Activated CD8-positive, alpha-beta memory T cell treated with anti-CD3 and anti-CD28 coated beads, Interleukin-2, amount 10 ng/mL, durations not matched to agents 7 days and 5 days (primary cell): ENCODE measurements at regions not wholly inside any gene's neighbourhood (a gene's known extent, or its start where the extent isn't known, plus 50 kb on each side); places are given as distances from the start of the nearest gene placed in this dataset.

ENCODE experiments used
- ATAC-seq: fragments of 150-1000 bp; cut with Tn5 transposase; one replicate; pipeline ENCODE4 v1.10.0; 2021; ENCODE audit warnings: moderate library complexity
- CTCF ChIA-PET: fragments of 350-600 bp; sonication (Branson Sonifier 250); formaldehyde crosslinking; loops from one replicate; lab custom pipeline; 2021; ENCODE audit warnings: antibody characterized with exemption; lab: Charles Lee
- DNase-seq: peaks from one replicate; pipeline ENCODE4 v3.0.0-alpha.2; 2020
- H3K27ac Mint-ChIP-seq: one replicate; pipeline ENCODE4 v1.8.0; 2021; ENCODE audit warnings: mild to moderate bottlenecking, mixed read lengths
- H3K27me3 Mint-ChIP-seq: one replicate; pipeline ENCODE4 v1.8.0; 2021; ENCODE audit warnings: mixed read lengths
- H3K36me3 Mint-ChIP-seq: one replicate; pipeline ENCODE4 v1.8.0; 2021; ENCODE audit warnings: mild to moderate bottlenecking, mixed read lengths
- H3K4me1 Mint-ChIP-seq: one replicate; pipeline ENCODE4 v1.8.0; 2021; ENCODE audit warnings: mixed read lengths
- H3K4me3 Mint-ChIP-seq: one replicate; pipeline ENCODE4 v1.8.0; 2021; ENCODE audit warnings: mild to moderate bottlenecking, moderate library complexity, mixed read lengths
- H3K9me3 Mint-ChIP-seq: one replicate; pipeline ENCODE4 v1.8.0; 2022; ENCODE audit warnings: low read depth, mixed read lengths
- microRNA-seq: library from miRNA; unstranded; fragments of <30 nt; microRNA quantifications from one replicate; pipeline ENCODE4 v1.2.0, GENCODE V29; 2022

DNA sequence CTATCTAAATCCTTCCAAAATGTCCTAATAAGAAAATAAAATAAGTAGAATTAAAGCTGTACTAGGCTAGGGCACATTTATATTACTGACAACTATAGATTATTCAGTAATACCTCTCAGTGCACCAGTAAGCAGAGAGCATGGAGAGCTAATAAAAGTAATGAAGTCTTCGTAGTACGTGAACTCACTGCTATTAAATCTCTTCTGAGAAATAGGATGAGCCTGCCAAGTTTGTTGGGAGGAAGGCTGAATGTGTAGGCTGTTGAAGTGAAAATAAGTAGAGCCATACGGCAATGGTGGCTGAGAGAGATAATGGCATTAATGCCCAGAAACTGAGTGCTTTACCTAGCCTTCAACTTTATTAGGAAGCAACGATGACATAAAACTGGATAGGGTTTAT, 73.9 kb upstream of the NR5A2 start:
- Mint-ChIP-seq H3K27me3 (peaks cover 40% of the 10 kb centered on the region), H3K27ac (no peak overlapping the region), H3K4me3 (no peak overlapping the region), H3K9me3 (no peaks in the 10 kb centered on the region), H3K4me1 (peaks cover 4% of the 10 kb centered on the region), H3K36me3 (no peaks in the 10 kb centered on the region)
- DNase-seq (no peak), ATAC-seq (no peak)
- CTCF ChIA-PET: no interaction called here

DNA sequence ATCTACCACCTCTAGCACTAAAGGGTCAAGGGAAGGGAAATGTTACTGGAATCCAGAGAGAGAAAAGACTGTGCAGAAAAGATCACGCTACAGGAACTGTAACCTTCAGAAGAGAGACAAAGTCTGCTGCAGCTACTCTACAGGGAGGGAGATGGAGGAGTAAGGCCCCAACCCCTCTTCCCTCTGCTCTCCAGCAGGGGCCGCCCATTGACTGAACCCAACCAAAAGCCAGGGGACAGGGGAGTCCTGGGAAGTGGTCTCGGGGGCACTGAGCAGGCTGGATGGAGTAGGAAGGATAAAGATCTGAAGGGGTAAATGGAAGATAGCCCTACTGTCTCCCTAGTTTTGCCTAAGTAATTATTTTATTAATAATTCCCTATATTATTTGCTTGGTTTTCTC, 72.8 kb upstream of the NR5A2 start:
- Mint-ChIP-seq H3K4me1 (no peaks in the 10 kb centered on the region), H3K27me3 (peaks cover 36% of the 10 kb centered on the region), H3K4me3 (no peak overlapping the region), H3K9me3 (no peaks in the 10 kb centered on the region), H3K36me3 (no peaks in the 10 kb centered on the region), H3K27ac (no peak overlapping the region)
- DNase-seq (no peak), ATAC-seq (no peak)
- CTCF ChIA-PET: no interaction called here

DNA sequence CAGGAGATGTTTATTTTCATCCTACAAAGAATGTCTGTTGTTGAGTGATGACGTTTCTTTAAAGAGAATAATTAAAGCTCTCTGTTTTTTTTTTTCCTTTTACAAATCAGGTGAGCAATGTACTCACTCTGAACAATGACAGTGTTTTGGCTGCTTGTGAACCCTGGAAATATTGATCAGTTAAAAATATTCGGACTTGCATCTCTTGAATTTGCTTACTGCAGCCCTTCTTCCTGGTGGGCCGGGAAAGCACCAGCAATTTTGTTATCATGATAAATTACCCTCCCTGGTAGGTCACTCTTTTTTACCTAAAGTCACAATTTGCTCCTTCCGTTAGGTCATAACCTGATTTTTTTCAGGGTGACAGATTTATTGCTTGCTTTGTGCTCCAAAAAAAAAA, 72.3 kb upstream of the NR5A2 start:
- CTCF ChIA-PET: no interaction called here
- no peak for DNase-seq
- no peaks in the 10 kb centered on the region for H3K4me1 Mint-ChIP-seq

DNA sequence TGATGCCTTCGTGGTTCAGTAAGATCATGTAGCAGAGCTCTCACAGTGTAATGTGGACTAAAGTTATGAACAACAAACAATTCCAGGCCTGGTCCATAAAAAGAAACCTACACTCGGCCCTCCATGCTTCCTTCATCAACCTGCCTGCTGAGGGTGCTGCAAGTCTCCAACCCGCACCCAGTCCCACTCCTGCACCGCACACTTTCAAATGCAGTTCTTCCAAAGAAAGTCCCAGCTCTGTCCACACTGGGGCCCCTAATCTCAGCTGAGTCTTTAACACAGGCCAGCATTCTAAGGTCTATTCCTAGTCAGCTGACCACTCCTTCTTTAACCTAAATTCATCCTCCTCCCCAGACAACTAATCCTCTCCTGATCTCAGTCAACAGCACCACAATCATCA, 71.5 kb upstream of the NR5A2 start:
- DNase-seq (no peak), ATAC-seq (no peak)
- peaks cover 36% of the 10 kb centered on the region for H3K27me3 Mint-ChIP-seq
- no peak overlapping the region for H3K4me3 Mint-ChIP-seq
- CTCF ChIA-PET: no interaction called here
- H3K9me3 Mint-ChIP-seq: no peaks in the 10 kb centered on the region
- H3K27ac Mint-ChIP-seq: no peak overlapping the region
- no peaks in the 10 kb centered on the region for H3K4me1 Mint-ChIP-seq
- no peaks in the 10 kb centered on the region for H3K36me3 Mint-ChIP-seq

More for the DNA sequence above, 72.3 kb upstream of the NR5A2 start:
- Mint-ChIP-seq H3K27me3 (peaks cover 36% of the 10 kb centered on the region), H3K4me3 (no peak overlapping the region), H3K27ac (no peak overlapping the region), H3K9me3 (no peaks in the 10 kb centered on the region), H3K36me3 (no peaks in the 10 kb centered on the region)
- ATAC-seq: no peak

DNA sequence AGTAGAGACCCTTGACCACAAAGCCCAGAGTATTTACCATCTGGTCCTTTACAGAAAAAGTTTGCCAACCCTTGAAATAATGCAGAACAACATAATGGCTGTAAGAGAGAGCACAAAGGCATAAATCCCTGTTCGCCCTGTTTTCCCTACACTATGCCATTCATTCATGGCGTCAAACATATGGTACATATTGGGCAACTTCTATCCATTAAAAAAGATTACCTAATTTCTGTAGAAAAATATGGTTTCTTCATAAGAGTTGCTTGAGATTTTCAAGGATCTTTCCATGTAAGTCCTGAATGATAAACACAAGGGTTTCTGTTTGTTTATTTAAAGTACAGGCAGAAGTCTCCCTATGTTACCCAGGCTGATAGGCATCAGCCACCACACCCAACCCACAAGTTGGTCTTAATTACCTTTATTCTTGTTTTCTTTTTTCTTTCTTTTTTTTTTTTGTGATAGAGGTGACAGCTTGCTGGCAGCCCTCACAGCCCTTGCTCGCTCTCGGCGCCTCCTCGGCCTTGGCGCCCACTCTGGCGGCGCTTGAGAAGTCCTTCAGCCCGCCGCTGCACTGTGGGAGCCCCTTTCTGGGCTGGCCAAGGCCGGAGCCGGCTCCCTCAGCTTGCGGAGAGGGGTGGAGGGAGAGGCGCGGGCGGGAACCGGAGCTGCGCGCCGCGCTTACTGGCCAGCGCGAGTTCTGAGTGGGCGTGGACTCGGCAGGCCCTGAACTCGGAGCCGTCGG, 68.3 kb upstream of the NR5A2 start:
- CTCF ChIA-PET: no interaction called here
- no peak for ATAC-seq
- Mint-ChIP-seq H3K4me1 (no peaks in the 10 kb centered on the region), H3K27ac (no peak overlapping the region), H3K27me3 (peaks cover 28% of the 10 kb centered on the region), H3K4me3 (no peak overlapping the region), H3K36me3 (no peaks in the 10 kb centered on the region), H3K9me3 (no peaks in the 10 kb centered on the region)
- no peak for DNase-seq

DNA sequence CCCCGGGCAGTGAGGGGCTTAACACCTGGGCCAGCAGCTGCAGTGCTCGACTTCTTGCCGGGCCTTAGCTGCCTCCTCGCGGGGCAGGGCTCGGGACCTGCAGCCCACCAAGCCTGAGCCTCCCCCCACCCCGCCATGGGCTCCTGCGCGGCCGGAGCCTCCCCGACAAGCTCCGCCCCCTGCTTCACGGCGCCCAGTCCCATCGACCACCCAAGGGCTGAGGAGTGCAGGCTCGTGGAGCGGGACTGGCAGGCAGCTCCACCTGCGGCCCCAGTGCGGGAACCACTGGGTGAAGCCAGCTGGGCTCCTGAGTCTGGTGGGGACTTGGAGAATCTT, 67.8 kb upstream of the NR5A2 start:
- Mint-ChIP-seq H3K27me3 (peaks cover 24% of the 10 kb centered on the region), H3K4me3 (no peak overlapping the region), H3K27ac (no peak overlapping the region), H3K36me3 (no peaks in the 10 kb centered on the region), H3K9me3 (no peaks in the 10 kb centered on the region), H3K4me1 (no peaks in the 10 kb centered on the region)
- ATAC-seq (no peak), DNase-seq (no peak)
- CTCF ChIA-PET: no interaction called here

DNA sequence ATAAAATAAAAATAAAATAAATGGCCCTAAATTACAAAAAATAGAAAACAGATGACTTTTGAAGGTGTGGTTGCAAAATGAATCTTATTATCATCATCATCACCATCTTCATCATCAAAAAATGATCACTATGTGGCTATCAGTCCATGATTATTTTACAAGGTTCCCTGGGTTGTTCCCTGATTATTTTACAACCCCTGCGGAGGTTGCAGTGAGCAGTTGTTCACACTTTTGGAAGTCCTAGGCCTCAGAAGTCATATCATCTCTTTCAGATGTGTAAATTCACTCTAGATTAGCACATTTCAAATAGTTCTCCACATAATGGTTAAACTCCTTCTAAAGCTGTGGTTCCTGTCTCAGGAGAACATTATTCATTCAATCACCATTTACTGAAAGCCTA, 57.4 kb upstream of the NR5A2 start:
- Mint-ChIP-seq H3K9me3 (no peaks in the 10 kb centered on the region), H3K36me3 (no peaks in the 10 kb centered on the region), H3K27me3 (peaks cover 18% of the 10 kb centered on the region), H3K27ac (no peak overlapping the region), H3K4me1 (no peaks in the 10 kb centered on the region), H3K4me3 (no peak overlapping the region)
- CTCF ChIA-PET: no interaction called here
- no peak for ATAC-seq
- no peak for DNase-seq

DNA sequence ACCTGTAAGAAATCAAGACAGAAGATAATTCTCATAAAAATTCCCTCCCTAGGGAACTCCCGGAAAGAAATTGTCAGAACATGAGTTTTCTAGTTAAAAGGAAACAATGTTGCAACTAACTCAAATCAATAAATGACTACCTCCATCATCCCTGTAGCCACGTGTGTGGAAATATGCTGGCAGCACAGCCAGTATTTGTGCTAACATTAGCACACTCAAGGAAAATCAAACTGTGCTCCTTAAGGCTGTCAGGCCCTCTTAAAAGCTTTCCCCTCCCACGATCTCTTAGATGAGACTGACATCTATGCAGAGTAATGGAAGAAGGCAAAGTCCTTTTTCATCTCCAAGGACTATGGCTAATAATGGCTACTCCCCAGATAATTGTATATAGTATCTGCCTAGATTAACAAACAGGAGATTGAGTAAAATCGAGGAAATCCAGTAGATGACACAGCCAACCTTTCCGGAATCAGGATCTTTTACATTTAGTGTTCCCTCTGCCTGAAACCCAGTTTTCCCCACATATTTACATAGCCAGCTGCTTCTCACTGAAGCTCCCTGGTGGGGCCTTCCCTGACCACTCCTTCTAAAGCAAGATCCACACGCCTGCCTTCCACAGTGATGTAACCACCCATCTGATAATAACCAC, 50.9 kb upstream of the NR5A2 start:
- Mint-ChIP-seq H3K36me3 (no peaks in the 10 kb centered on the region), H3K4me3 (no peak overlapping the region), H3K9me3 (no peaks in the 10 kb centered on the region), H3K4me1 (no peaks in the 10 kb centered on the region), H3K27me3 (peaks cover 19% of the 10 kb centered on the region), H3K27ac (no peak overlapping the region)
- DNase-seq: no peak
- no peak for ATAC-seq
- CTCF ChIA-PET: no interaction called here

Small RNA genes in the stretch of these regions (microRNA-seq; reads per million reads assigned to microRNA genes)
- gene MIR181A1 (3,663 reads per million, percentile 91 among the genes with 10 or more reads in this experiment), gene MIR181B1 (64.3 reads per million, percentile 61 among the genes with 10 or more reads in this experiment)
